CD14-positive monocyte (primary cell): ENCODE measurements at regions not wholly inside any gene's neighbourhood (a gene's known extent, or its start where the extent isn't known, plus 50 kb on each side); places are given as distances from the start of the nearest gene placed in this dataset.

Experiments
- DNase-seq, 3 donors: peaks; one replicate each; pipeline ENCODE4 v3.0.0-alpha.2; 2011 to 2022
- H2AFZ ChIP-seq: 2 replicates; pipeline ENCODE4 v1.6.0; 2012; ENCODE audit warnings: mild to moderate bottlenecking, low read depth, low read length, inconsistent platforms; ENCODE audit not compliant: insufficient read depth, poor library complexity, severe bottlenecking
- H3K27ac ChIP-seq, 2 donors: 1 replicate in 1 of 2; 2 replicates in 1 of 2; pipeline ENCODE4 v1.5.1; 2012 to 2013; ENCODE audit warnings: low read length in 2 of 2, control low read depth in 1 of 2, inconsistent platforms in 1 of 2, low read depth in 1 of 2, mild to moderate bottlenecking in 1 of 2
- H3K27me3 ChIP-seq, 2 donors: one replicate each; pipeline versions ENCODE4 v1.6.0 to v1.6.1; 2011 to 2013; ENCODE audit warnings: low read length in 2 of 2; ENCODE audit not compliant: control insufficient read depth in 2 of 2, insufficient read depth in 2 of 2
- H3K36me3 ChIP-seq, 2 donors: replicated peaks in 1 of 2; 1 replicate in 1 of 2; 2 replicates in 1 of 2; pipeline versions ENCODE4 v1.5.1 to v1.6.1; 2012 to 2013; ENCODE audit warnings: low read length in 2 of 2, control low read depth in 1 of 2, inconsistent platforms in 1 of 2, mild to moderate bottlenecking in 1 of 2; ENCODE audit not compliant: insufficient read depth in 2 of 2, control insufficient read depth in 1 of 2
- H3K4me1 ChIP-seq, 2 donors: 1 replicate in 1 of 2; 2 replicates in 1 of 2; pipeline versions ENCODE4 v1.5.1 to v1.6.1; 2012 to 2013; ENCODE audit warnings: low read length in 2 of 2, control low read depth in 1 of 2, inconsistent platforms in 1 of 2, mild to moderate bottlenecking in 1 of 2, moderate library complexity in 1 of 2; ENCODE audit not compliant: insufficient read depth in 2 of 2, control insufficient read depth in 1 of 2
- H3K4me2 ChIP-seq: replicated peaks from 2 replicates; pipeline ENCODE3; 2012; ENCODE audit warnings: low read length, moderate library complexity, mild to moderate bottlenecking; ENCODE audit not compliant: poor library complexity, severe bottlenecking; ENCODE audit errors: extremely low read depth
- H3K4me3 ChIP-seq, 3 experiments: fragments of 200-600 bp in 1 of 3; sonication (generic) in 1 of 3; replicated peaks in 1 of 3; 1 replicate in 2 of 3; 2 replicates in 1 of 3; pipeline ENCODE4 v1.5.1; 2011 to 2013; ENCODE audit warnings: low read length in 3 of 3, mild to moderate bottlenecking in 3 of 3, control low read depth in 2 of 3, low read depth in 2 of 3, inconsistent platforms in 1 of 3, moderate library complexity in 1 of 3
- H3K79me2 ChIP-seq: 2 replicates; pipeline ENCODE4 v1.6.0; 2012; ENCODE audit warnings: mild to moderate bottlenecking, control low read depth, inconsistent platforms, low read length, moderate library complexity; ENCODE audit not compliant: insufficient read depth
- H3K9ac ChIP-seq: 2 replicates; pipeline ENCODE4 v1.6.0; 2017; ENCODE audit warnings: low read length, mild to moderate bottlenecking; ENCODE audit not compliant: insufficient read depth, poor library complexity, severe bottlenecking
- H3K9me3 ChIP-seq, 2 donors: replicated peaks in 1 of 2; 1 replicate in 1 of 2; 2 replicates in 1 of 2; pipeline versions ENCODE4 v1.5.1 to v1.6.1; 2012 to 2013; ENCODE audit warnings: low read length in 2 of 2, control low read depth in 1 of 2; ENCODE audit not compliant: control insufficient read depth in 1 of 2, insufficient read depth in 1 of 2
- H4K20me1 ChIP-seq: 2 replicates; pipeline ENCODE4 v1.6.0; 2012; ENCODE audit warnings: mild to moderate bottlenecking, low read length, control low read depth, moderate library complexity; ENCODE audit not compliant: insufficient read depth
- H3K27ac Mint-ChIP-seq, 7 donors: one replicate each; pipeline ENCODE4 v1.8.0; 2020; ENCODE audit warnings: mild to moderate bottlenecking in 7 of 7, mixed read lengths in 7 of 7, moderate library complexity in 6 of 7, inconsistent platforms in 2 of 7
- H3K27me3 Mint-ChIP-seq, 3 donors: one replicate each; pipeline ENCODE4 v1.8.0; 2021 to 2022; ENCODE audit warnings: low read depth in 3 of 3, mild to moderate bottlenecking in 3 of 3, mixed read lengths in 3 of 3, moderate library complexity in 3 of 3, inconsistent platforms in 1 of 3
- H3K36me3 Mint-ChIP-seq, 2 donors: one replicate each; pipeline ENCODE4 v1.8.0; 2020; ENCODE audit warnings: mixed read lengths in 2 of 2, inconsistent platforms in 1 of 2, mild to moderate bottlenecking in 1 of 2
- H3K4me1 Mint-ChIP-seq: one replicate; pipeline ENCODE4 v1.8.0; 2020; ENCODE audit warnings: mild to moderate bottlenecking, mixed read lengths
- H3K4me3 Mint-ChIP-seq, 2 donors: one replicate each; pipeline ENCODE4 v1.8.0; 2020; ENCODE audit warnings: mild to moderate bottlenecking in 2 of 2, mixed read lengths in 2 of 2, moderate library complexity in 1 of 2
- H3K9me3 Mint-ChIP-seq, 7 donors: one replicate each; pipeline ENCODE4 v1.8.0; 2020 to 2022; ENCODE audit warnings: mixed read lengths in 7 of 7, mild to moderate bottlenecking in 6 of 7, moderate library complexity in 6 of 7, inconsistent platforms in 2 of 7
- WGBS: methylation state at CpG from one replicate; pipeline ENCODE4 v1.1.5; 2013; ENCODE audit warnings: missing lambda C conversion rate; ENCODE audit not compliant: insufficient coverage; 5-methylcytosine and 5-hydroxymethylcytosine counted together
- intact Hi-C, 2 donors: fragments of 100-400 bp; cut with micrococcal nuclease; formaldehyde crosslinking; loops; one replicate each; pipeline versions ENCODE4 v1.15.0 to v1.15.1; 2023
- TF ChIP-seq, protein P1 (sequence below): fragments of 200-600 bp; IDR thresholded peaks from one replicate; pipeline ENCODE4 v1.8.0; 2022; ENCODE audit warnings: antibody characterized with exemption, mild to moderate bottlenecking

DNA sequence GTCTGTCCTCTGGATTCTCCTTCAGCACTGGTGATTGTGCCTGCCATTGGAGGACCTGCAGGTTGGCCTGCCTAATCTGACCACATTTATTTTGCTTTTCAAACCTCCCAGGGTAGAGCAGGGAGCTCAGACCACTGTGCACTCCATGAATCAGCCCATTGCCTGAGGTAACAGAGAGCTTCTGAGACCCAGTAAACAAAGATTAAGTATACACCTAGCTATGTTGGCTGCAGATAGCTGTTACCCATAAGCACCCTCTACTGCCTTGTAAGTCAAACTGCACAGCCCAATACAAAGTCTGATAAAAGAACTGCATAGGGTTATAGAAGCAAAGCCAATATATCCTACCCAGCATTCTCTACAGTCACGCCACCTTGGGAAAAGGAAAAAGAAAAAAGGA is 338.7 kb downstream of the HTR1B start:
- H3K27ac Mint-ChIP-seq: no peak overlapping the region
- intact Hi-C loops: no loop called here
- Histone ChIP-seq H3K27ac (no peak overlapping the region), H3K9ac (no peak overlapping the region), H3K79me2 (no peaks in the 10 kb centered on the region), H3K4me1 (no peaks in the 10 kb centered on the region), H3K9me3 (peaks cover 4 to 8% of the 10 kb centered on the region in 2 donors), H3K27me3 (no peaks in the 10 kb centered on the region), H4K20me1 (no peaks in the 10 kb centered on the region), H3K4me2 (no peak overlapping the region), H3K36me3 (no peaks in the 10 kb centered on the region), H2AFZ (no peak overlapping the region), H3K4me3 (no peak overlapping the region)
- no peak overlapping the region for H3K4me3 Mint-ChIP-seq
- no peaks in the 10 kb centered on the region for H3K4me1 Mint-ChIP-seq
- no CpG with 5 or more reads among the region's 1 CpG for WGBS
- peaks cover 0 to 15% (median 8%) of the 10 kb centered on the region in 7 donors for H3K9me3 Mint-ChIP-seq
- no peaks in the 10 kb centered on the region for H3K27me3 Mint-ChIP-seq
- TF ChIP-seq, protein P1, sequence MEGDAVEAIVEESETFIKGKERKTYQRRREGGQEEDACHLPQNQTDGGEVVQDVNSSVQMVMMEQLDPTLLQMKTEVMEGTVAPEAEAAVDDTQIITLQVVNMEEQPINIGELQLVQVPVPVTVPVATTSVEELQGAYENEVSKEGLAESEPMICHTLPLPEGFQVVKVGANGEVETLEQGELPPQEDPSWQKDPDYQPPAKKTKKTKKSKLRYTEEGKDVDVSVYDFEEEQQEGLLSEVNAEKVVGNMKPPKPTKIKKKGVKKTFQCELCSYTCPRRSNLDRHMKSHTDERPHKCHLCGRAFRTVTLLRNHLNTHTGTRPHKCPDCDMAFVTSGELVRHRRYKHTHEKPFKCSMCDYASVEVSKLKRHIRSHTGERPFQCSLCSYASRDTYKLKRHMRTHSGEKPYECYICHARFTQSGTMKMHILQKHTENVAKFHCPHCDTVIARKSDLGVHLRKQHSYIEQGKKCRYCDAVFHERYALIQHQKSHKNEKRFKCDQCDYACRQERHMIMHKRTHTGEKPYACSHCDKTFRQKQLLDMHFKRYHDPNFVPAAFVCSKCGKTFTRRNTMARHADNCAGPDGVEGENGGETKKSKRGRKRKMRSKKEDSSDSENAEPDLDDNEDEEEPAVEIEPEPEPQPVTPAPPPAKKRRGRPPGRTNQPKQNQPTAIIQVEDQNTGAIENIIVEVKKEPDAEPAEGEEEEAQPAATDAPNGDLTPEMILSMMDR: no peak
- DNase-seq: no peak
- H3K36me3 Mint-ChIP-seq: no peaks in the 10 kb centered on the region

DNA sequence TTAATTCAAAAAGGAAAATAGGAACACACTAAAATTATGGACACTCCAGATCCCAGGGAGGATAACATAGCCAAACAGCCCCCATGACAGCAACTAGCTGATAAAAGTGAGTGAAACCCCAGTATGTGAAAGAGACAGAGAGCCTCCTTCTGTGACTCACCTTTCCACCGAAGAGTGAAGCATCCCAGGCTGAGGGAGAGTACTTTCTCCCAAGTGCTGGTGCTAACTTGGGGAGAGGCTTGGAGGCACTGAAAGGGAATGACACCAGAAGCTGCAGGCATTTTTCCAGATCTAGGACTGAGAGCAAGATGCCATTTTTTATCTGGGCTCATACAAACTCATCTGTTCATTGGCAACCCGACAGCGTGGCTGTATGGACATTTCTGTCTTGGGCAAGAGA is 339.8 kb downstream of the HTR1B start:
- no peaks in the 10 kb centered on the region for H3K79me2 ChIP-seq
- Mint-ChIP-seq H3K4me1 (no peaks in the 10 kb centered on the region), H3K36me3 (no peaks in the 10 kb centered on the region), H3K27ac (no peak overlapping the region), H3K9me3 (peaks cover 0 to 12% (median 8%) of the 10 kb centered on the region in 7 donors), H3K4me3 (no peak overlapping the region), H3K27me3 (no peaks in the 10 kb centered on the region)
- peaks cover 4 to 8% of the 10 kb centered on the region in 2 donors for H3K9me3 ChIP-seq
- intact Hi-C loops: no loop called here
- WGBS: 100% methylated on average over 2 of the region's 3 CpGs
- H3K36me3 ChIP-seq: no peaks in the 10 kb centered on the region
- H3K27ac ChIP-seq: no peak overlapping the region
- no peak overlapping the region for H3K4me3 ChIP-seq
- H2AFZ ChIP-seq: no peak overlapping the region
- no peak overlapping the region for H3K9ac ChIP-seq
- TF ChIP-seq, protein P1: no peak
- H3K4me1 ChIP-seq: no peaks in the 10 kb centered on the region
- no peak for DNase-seq
- H3K4me2 ChIP-seq: no peak overlapping the region
- no peaks in the 10 kb centered on the region for H3K27me3 ChIP-seq
- H4K20me1 ChIP-seq: no peaks in the 10 kb centered on the region
